GM23248 (cell line): ENCODE measurements at regions not wholly inside any gene's neighbourhood (a gene's known extent, or its start where the extent isn't known, plus 50 kb on each side); places are given as distances from the start of the nearest gene placed in this dataset.

Experiments
- EZH2 ChIP-seq: fragments of 200-600 bp; sonication (generic); IDR thresholded peaks from 2 replicates; pipeline ENCODE4 v1.6.1; 2018; ENCODE audit warnings: antibody characterized with exemption, mild to moderate bottlenecking; ENCODE audit not compliant: insufficient read depth, poor library complexity, severe bottlenecking
- EZH2phosphoT487 ChIP-seq: fragments of 200-600 bp; sonication (generic); IDR thresholded peaks from 2 replicates; pipeline ENCODE4 v1.6.1; 2018; ENCODE audit warnings: antibody characterized with exemption, moderate library complexity, mild to moderate bottlenecking, low read depth; ENCODE audit not compliant: insufficient read depth

- TF ChIP-seq EZH2 (no peak), EZH2phosphoT487 (no peak)
Measured at GRCh38 chr9:120337131-120337530, 242.8 kb downstream of the CDK5RAP2 start.
